Amniotic epithelial cell (primary cell): ENCODE measurements at regions not wholly inside any gene's neighbourhood (a gene's known extent, or its start where the extent isn't known, plus 50 kb on each side); places are given as distances from the start of the nearest gene placed in this dataset.

Source experiments
- DNase-seq: peaks from one replicate; pipeline ENCODE4 v3.0.0-alpha.2; 2010; ENCODE audit warnings: low read depth

DNA sequence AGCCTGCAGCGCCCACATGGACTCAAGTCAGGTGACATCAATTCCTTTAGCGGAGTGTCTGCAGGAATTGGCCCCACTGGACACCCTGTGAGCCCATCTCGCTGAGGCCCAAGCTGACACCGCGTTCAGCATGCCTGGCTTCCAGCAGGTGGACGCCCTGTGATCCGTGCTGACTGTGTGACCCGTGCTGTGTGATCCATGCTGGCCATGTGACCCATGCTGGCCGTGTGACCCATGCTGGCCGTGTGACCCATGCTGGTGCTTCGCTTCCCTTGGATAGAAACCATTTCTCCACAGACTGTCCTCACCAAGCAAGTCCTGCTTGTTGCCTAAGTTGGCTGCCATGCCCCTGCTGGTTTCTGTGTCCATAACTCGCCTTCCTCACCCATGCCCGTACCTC, 392.1 kb downstream of the BRD1 start:
- DNase-seq: no peak

- no peak for DNase-seq
Measured at GRCh38 chr22:49433717-49434611, 393.7 kb downstream of the BRD1 start.

DNA sequence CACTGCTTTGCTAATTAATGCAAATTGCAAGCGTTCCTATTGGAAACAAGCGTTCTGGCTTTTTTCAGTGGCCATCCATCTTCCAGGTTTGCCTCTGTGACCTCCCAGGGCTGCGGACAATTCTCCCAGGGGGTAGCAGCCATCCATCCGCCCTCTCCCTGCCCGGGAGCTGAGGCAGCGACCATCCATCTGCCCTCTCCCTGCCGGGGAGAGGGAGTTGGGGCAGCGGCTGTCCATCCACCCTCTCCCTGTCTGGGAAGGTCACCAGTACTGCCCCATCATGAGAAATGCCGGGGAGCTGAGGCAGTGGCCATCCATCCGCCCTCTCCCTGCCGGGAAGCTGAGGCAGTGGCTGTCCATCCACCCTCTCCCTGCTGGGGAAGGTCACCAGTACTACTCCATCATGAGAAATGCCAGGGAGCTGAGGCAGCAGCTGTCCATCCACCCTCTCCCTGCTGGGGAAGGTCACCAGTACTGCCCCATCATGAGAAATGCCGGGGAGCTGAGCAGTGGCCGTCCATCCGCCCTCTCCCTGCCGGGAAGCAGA, 394.7 kb downstream of the BRD1 start:
- DNase-seq: no peak

GRCh38 chr22:49432211-49432896, 395.3 kb downstream of the BRD1 start:
- DNase-seq: no peak

DNA sequence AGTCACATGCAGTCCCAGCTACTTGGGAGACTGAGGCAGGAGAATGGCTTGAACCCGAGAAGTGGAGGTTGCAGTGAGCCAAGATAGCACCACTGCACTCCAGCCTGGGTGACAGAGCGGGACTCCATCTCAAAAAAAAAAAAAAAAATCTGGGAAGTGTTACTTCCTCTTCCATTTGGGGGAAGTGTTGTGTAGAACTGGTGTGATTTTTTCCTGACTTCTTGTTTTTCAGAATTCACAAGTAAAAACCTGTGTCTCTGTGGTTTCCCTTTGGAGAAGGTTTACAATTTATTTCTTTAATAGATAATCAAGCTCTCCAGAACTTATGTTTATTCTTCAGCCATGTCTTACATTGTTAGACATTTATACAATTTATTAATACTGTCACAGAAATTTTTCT, 396.1 kb downstream of the BRD1 start:
- DNase-seq: no peak

- no peak for DNase-seq
Measured at GRCh38 chr22:49429066-49429465, 398.6 kb downstream of the BRD1 start.

- no peak for DNase-seq
Measured at GRCh38 chr22:49427941-49428340, 399.7 kb downstream of the BRD1 start.

DNA sequence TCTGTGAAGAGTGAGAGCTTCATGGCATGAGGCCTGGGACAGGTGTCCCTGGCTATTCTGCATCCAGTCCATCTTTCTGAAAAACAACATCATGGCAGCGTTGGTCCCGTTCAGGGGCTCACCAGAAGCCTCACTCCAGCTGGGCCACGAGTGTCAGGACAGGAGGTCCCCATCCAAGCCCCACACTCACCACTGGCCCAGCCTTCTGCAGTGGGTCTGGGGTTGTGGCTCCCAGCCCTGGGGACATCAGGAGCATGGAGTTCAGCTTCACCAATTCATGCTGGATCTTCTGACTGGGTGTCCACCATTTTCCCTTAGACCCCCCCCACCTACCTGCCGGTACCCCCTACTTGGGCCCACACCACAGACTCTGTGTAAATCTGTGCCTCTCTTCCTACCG, 400.3 kb downstream of the BRD1 start:
- DNase-seq: no peak

GRCh38 chr22:49426618-49427266, 400.9 kb downstream of the BRD1 start:
- DNase-seq: no peak

DNA sequence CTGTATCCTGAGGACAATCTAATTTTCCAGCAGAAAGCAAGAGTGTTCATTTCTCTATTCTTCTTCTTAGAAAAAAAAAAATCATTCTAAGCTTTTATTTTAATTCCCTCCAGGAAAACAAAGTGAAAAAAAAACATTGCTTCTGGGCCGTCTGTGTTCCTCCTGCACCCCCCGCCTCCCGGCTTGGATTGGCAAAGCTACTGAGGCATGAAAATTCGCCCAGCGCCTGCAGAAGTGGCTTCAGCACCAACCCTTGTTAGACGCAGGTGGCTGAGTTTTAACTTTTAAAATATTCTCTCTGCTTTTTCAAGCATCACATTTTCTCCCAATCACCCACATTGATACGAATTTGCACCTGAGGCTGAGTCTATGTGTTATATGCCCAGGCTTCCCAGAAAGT, 401.6 kb downstream of the BRD1 start:
- no peak for DNase-seq

- DNase-seq: no peak
Measured at GRCh38 chr22:49425356-49425755, 402.3 kb downstream of the BRD1 start.

DNA sequence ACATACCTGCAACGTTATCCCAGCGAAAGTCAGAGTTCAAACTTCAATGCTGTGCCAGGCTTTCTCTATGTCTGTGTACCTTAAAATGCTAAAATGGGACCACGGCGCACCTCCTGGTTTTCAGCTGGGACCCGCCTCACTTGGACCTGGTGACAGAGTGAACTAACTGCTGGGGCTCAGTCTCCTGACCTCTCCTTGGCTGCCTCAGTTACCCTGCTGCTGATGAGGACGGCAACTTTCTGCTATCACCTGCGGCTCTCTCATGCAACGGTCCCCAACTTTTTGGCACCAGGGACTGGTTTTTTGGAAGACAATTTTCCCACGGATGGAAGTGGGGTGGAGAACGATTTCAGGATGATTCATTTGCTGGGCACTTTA, 402.8 kb downstream of the BRD1 start:
- no peak for DNase-seq

GRCh38 chr22:49423125-49423650, 404.5 kb downstream of the BRD1 start:
- DNase-seq: no peak

DNA sequence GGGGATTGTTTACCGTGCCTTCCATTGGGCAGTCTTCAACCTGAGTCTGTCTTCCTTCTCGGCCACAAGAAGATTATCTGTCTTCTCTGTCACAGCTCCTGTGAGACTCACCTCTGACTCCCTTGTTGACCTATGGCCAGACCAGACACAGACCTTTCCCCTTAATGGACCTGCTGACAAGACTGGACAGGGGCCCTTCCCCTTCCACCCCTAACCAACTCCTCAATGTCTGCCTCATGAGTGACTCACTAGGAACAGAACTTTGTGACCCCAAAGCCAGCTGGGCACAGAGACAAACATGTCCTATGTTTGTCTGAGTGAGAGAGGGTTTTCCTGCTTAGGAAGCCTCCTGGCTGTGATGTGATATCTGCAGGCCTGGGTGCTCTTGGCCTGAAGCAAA, 405.0 kb downstream of the BRD1 start:
- DNase-seq: no peak

DNA sequence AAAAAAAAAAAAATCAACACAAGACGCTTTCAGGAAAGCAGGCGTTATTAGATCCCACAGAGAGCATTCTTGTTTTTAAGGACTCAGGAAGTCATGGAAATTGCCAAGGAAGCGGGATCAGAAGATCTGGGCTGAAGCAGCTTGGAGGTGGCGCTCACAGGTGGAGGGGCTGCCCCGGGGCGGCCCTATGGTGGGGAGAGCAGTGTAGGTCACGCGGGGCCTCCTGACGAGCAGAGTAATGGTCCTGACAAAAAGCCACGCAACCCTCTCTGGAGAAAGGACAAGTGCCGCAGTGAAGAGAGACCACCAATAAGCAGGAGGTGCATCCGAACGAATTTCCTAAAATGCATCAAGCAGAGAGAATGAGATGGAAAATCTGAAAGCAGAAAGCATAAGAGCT, 407.0 kb downstream of the BRD1 start:
- DNase-seq: no peak

GRCh38 chr22:49419661-49420060, 408.0 kb downstream of the BRD1 start:
- no peak for DNase-seq

DNA sequence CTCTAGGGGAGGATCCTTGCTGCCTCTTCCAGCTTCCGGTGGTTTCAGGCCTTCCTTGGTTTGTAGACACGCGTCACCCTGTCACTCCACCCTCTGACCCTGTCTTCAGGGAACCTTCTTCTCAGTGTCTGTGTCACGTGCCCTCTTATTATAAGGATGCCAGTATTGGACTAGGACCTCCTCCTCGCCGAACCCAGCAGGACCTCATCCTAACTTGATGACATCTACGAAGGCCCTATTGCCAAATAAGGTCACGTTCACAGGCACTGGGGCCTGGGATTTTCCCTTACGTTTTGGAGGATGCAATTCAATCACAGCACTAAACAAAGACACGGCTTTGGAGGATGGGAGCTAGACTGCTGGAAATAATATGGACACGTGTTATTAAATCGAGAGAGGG, 408.7 kb downstream of the BRD1 start:
- DNase-seq: no peak

DNA sequence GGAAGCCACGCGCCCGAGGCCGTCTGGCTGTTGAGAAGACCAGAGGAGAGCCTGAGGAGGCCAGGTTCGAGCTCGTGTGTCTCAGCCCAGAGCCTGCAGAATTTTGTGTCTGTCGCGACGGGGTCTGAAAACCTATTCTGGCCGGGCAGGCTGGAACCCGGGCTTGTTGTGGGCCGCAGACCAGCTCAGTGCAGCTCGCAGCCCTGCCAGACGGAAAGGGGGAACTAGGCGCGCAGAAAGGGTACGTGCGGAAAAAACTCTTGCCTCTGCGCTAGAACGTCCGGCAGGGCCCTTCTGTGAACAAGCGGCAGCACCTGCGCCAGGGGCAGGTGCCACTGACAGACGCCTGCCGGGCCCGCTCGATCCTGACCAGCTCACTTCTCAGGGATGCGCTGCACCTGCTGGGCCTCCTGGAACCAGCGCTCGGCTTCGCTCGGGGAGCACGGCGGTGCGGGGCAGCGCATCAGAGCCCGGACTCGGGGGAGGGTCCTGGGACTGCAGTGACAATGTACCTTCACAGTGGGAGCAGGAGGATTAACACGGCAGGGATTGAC, 409.3 kb downstream of the BRD1 start:
- DNase-seq: no peak

DNA sequence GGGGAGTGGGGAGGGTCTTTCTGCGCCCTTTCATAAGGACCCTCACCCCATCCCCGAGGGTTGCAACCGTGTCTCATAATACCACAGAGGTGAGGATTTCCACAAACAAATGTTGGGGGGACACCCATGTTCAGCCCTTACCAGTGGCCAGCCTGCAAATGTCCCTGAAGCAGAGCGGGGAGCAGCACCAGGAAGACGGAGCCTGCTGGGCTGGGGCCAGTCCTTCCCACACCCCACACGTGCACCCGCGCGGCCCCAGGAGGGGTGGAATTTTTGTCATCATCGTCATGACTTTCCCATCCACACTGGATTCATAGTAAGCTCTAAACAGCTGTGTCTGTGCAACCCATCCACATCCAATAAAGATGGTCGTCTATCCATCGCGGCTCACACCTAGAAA, 409.8 kb downstream of the BRD1 start:
- no peak for DNase-seq

- DNase-seq: no peak
Measured at GRCh38 chr22:49417326-49417725, 410.3 kb downstream of the BRD1 start.

DNA sequence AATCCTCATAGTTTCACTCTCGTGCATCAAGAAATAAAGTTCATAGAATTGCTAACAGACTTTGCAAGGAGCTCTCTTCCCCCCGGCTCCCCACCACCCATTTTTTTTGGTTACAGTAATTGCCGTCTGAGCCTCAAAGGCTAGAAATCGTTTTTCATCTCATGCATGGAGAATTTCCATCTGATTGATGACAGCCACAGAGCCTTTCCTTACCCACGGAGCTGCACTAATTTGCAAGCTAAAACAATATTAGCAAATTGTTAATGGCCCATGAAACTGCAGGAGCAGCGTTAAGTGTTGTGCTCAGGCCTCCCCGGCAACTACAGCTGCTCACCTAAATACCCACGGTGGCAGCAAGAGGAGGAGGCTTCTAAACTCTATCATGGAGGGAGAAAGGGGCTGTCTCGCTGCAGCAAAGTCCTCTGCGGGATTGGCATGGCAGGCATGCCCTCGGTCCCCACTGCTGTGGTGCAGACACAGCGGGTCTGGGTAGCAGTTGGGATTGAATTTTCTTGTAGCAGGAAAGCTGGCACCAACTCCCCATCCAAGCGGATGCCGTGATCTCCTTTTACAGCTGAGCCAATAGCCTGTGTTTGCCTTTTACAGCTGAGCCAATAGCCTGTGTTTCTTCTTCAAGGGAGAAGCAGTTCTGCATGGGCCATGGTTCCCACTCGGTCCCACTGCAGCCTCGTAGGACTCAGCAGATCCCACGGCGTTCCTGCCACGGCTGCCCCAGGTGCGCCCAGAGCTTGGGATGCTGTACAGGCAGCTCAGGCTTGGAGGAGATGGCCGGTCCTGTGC, 412.3 kb downstream of the BRD1 start:
- DNase-seq: no peak
